Karpas-422 (cell line): ENCODE measurements at regions not wholly inside any gene's neighbourhood (a gene's known extent, or its start where the extent isn't known, plus 50 kb on each side); places are given as distances from the start of the nearest gene placed in this dataset.
"Not testable (repeated sequence)": the region's sequence is repeated elsewhere in the genome, so short reads cannot be mapped to it uniquely, and the experiment has no call there.

ENCODE experiments used
- DNase-seq: peaks from one replicate; pipeline ENCODE4 v3.0.0-alpha.2; 2015
- H2AFZ ChIP-seq: fragments of 200-600 bp; sonication (generic); 2 replicates; pipeline ENCODE4 v1.6.1; 2014; ENCODE audit warnings: antibody characterized with exemption, low read length, mixed read lengths
- H3K27ac ChIP-seq: fragments of 200-600 bp; sonication (generic); 2 replicates; pipeline ENCODE4 v1.5.1; 2014; ENCODE audit warnings: mild to moderate bottlenecking, low read length, moderate library complexity
- H3K27me3 ChIP-seq: fragments of 200-600 bp; sonication (generic); 2 replicates; pipeline ENCODE4 v1.6.1; 2014; ENCODE audit warnings: low read length, mixed read lengths
- H3K36me3 ChIP-seq: fragments of 200-600 bp; sonication (generic); 2 replicates; pipeline ENCODE4 v1.6.1; 2014; ENCODE audit warnings: low read length, mixed read lengths; ENCODE audit not compliant: insufficient read depth
- H3K4me1 ChIP-seq: fragments of 200-600 bp; sonication (generic); 2 replicates; pipeline ENCODE4 v1.6.1; 2014; ENCODE audit warnings: mild to moderate bottlenecking, low read length, mixed read lengths
- H3K4me2 ChIP-seq: fragments of 200-600 bp; sonication (generic); 2 replicates; pipeline ENCODE4 v1.6.1; 2014; ENCODE audit warnings: low read length, low read depth, mild to moderate bottlenecking; ENCODE audit not compliant: poor library complexity, severe bottlenecking
- H3K4me3 ChIP-seq: fragments of 200-600 bp; sonication (generic); 2 replicates; pipeline ENCODE4 v1.5.1; 2014; ENCODE audit warnings: mild to moderate bottlenecking, antibody characterized with exemption, low read length, mixed read lengths
- H3K79me2 ChIP-seq: fragments of 200-600 bp; sonication (generic); 2 replicates; pipeline ENCODE4 v1.6.1; 2014; ENCODE audit warnings: mild to moderate bottlenecking, low read length, mixed read lengths
- H3K9ac ChIP-seq: fragments of 200-600 bp; sonication (generic); 2 replicates; pipeline ENCODE4 v1.6.0; 2014; ENCODE audit warnings: low read length
- H3K9me2 ChIP-seq: fragments of 200-600 bp; sonication (generic), shearing (Covaris generic); replicated peaks from 2 replicates; pipeline ENCODE4 v1.6.0; 2014; ENCODE audit warnings: mild to moderate bottlenecking, low read length, moderate library complexity; ENCODE audit not compliant: insufficient read depth
- H3K9me3 ChIP-seq: fragments of 300-700, 200-600 bp; sonication (generic); 2 replicates; pipeline ENCODE4 v1.6.1; 2014; ENCODE audit warnings: low read length, mixed read lengths
- H4K20me1 ChIP-seq: fragments of 200-600 bp; sonication (generic); 2 replicates; pipeline ENCODE4 v1.6.1; 2014; ENCODE audit warnings: mild to moderate bottlenecking, antibody characterized with exemption, low read length, low read depth; ENCODE audit not compliant: insufficient read depth

GRCh38 chr16:61005952-61006351, 1030.3 kb downstream of the CDH8 start:
- no peak overlapping the region for H3K9ac ChIP-seq
- H3K4me3 ChIP-seq, result no peak overlapping the region

DNA sequence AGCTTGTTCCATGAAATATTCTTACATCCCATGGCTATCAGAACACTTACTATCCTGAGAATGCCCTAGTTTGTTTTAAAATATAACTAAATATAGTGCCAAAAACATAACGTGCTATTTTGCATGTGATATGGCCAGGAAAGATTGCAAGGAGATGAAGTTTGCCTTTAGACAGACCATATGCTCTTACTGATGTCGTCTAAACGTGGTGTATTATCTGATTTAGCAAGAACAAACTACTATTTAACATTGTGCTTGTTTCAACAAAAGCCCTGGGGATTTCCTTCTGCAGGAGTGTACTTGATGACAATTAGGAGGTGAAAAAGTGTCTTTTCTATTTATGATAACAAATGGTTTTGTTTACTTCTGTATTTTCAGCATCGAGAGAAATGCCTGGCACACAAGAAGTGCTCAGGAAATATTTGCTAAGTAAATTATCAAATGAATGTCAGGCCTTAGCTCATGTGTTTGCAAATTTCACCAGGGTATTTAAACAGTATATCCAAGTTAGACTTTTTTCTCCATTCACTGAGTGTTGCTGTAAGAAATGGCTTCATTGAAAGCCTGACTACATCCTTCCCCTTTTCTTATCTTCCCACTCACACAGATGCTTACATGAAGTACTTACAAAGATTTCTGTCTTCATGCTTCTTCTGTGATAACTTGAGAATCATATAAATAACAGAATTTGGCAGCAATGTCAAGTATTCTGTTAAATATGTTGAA, 1033.6 kb downstream of the CDH8 start:
- Histone ChIP-seq H4K20me1 (no peaks in the 10 kb centered on the region), H3K79me2 (no peaks in the 10 kb centered on the region), H2AFZ (no peak overlapping the region), H3K9me2 (no peaks in the 10 kb centered on the region), H3K4me2 (no peak overlapping the region), H3K9me3 (peaks cover 25% of the 10 kb centered on the region), H3K27ac (no peak overlapping the region), H3K36me3 (no peaks in the 10 kb centered on the region), H3K4me3 (no peak overlapping the region), H3K27me3 (no peaks in the 10 kb centered on the region), H3K4me1 (no peaks in the 10 kb centered on the region), H3K9ac (no peak overlapping the region)
- no peak for DNase-seq

More at GRCh38 chr16:61005952-61006351, 1030.3 kb downstream of the CDH8 start:
- Histone ChIP-seq H2AFZ (no peak overlapping the region), H3K9me3 (peaks cover 20% of the 10 kb centered on the region), H4K20me1 (no peaks in the 10 kb centered on the region), H3K4me2 (no peak overlapping the region), H3K36me3 (no peaks in the 10 kb centered on the region), H3K27ac (no peak overlapping the region), H3K4me1 (no peaks in the 10 kb centered on the region), H3K79me2 (no peaks in the 10 kb centered on the region), H3K9me2 (no peaks in the 10 kb centered on the region), H3K27me3 (no peaks in the 10 kb centered on the region)
- no peak for DNase-seq

DNA sequence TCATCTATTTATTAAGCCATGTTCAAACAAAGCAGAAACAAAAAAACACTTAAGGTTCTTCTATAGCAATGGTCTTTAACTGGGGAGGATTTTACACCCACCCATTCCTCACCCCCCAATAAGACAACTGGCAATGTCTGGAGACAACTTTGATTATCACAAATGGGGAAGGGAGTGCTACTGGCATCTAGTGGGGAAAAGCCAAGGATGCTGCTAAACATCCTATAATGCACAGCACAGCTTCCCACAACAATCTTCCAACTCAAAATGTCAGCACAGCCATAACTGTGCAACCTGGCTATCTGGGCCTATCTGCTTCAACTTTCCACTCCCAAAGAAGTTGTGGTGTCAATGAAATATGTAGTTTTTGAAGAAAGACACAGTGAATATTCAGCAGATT, 1044.4 kb downstream of the CDH8 start:
- Histone ChIP-seq H2AFZ (no peak overlapping the region), H3K27me3 (no peaks in the 10 kb centered on the region), H3K27ac (no peak overlapping the region), H3K9me2 (no peaks in the 10 kb centered on the region), H4K20me1 (no peaks in the 10 kb centered on the region), H3K4me1 (no peaks in the 10 kb centered on the region), H3K4me2 (no peak overlapping the region), H3K9me3 (peaks cover 15% of the 10 kb centered on the region), H3K36me3 (no peaks in the 10 kb centered on the region), H3K79me2 (no peaks in the 10 kb centered on the region), H3K4me3 (no peak overlapping the region), H3K9ac (no peak overlapping the region)
- no peak for DNase-seq

DNA sequence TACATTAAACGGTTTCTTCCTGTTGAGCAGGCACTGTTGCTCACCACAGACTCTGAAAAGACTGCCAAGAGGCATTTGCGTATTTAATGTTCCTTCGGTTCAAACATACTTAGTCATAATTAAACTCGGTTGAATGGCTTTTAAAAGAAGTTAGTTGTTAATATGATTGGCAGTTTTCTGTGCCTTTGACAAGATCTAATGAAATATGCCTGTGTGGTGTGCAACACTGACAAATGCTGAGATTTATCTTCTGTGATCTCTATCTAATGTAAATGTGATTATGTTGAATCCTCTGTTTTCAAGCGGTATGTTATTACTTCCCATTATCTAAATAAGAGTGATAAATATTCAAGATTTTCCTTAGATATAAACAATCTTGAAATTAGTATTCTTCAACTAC, 1046.6 kb downstream of the CDH8 start:
- no peaks in the 10 kb centered on the region for H3K4me1 ChIP-seq

GRCh38 chr16:60979119-60979518, 1057.1 kb downstream of the CDH8 start:
- no peak for DNase-seq
- H3K36me3 ChIP-seq, result no peaks in the 10 kb centered on the region
- H3K9me2 ChIP-seq, result no peaks in the 10 kb centered on the region
- H2AFZ ChIP-seq, result no peak overlapping the region
- H3K4me1 ChIP-seq, result no peaks in the 10 kb centered on the region
- H4K20me1 ChIP-seq, result no peaks in the 10 kb centered on the region
- no peak overlapping the region for H3K4me2 ChIP-seq
- no peak overlapping the region for H3K4me3 ChIP-seq
- H3K27ac ChIP-seq, result no peak overlapping the region
- peaks cover 22% of the 10 kb centered on the region for H3K9me3 ChIP-seq
- no peaks in the 10 kb centered on the region for H3K79me2 ChIP-seq
- no peak overlapping the region for H3K9ac ChIP-seq
- no peaks in the 10 kb centered on the region for H3K27me3 ChIP-seq

More for the DNA sequence above, 1046.6 kb downstream of the CDH8 start:
- H3K36me3 ChIP-seq, result no peaks in the 10 kb centered on the region
- H3K27ac ChIP-seq, result no peak overlapping the region
- peaks cover 24% of the 10 kb centered on the region for H3K9me3 ChIP-seq
- DNase-seq, result no peak
- H4K20me1 ChIP-seq, result no peaks in the 10 kb centered on the region
- H3K9ac ChIP-seq, result no peak overlapping the region
- H3K4me2 ChIP-seq, result no peak overlapping the region
- no peaks in the 10 kb centered on the region for H3K27me3 ChIP-seq
- H3K9me2 ChIP-seq, result no peaks in the 10 kb centered on the region
- no peaks in the 10 kb centered on the region for H3K79me2 ChIP-seq
- H2AFZ ChIP-seq, result no peak overlapping the region
- H3K4me3 ChIP-seq, result no peak overlapping the region

DNA sequence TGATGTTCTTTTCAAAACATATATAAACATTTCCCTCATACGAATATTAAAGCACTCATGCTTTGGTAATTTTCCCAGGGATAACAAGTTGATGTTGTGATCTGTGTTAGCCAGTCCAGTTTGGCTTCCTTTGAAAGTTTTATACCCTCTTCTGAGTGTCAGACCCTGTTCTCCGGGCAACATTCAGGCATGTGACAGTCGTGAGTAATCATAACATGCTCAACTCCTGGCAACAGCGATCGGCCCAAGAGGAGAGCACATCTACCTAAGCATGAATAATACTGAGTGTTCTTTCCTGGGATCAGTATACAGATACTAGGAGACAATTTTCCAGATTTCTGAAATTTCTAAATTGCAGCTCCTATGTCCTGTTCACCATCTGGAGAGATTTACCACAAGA, 1086.4 kb downstream of the CDH8 start:
- DNase-seq, result no peak
- H4K20me1 ChIP-seq, result no peaks in the 10 kb centered on the region
- H3K4me1 ChIP-seq, result no peaks in the 10 kb centered on the region
- peaks cover 36% of the 10 kb centered on the region for H3K9me3 ChIP-seq
- H3K9me2 ChIP-seq, result no peaks in the 10 kb centered on the region
- H3K9ac ChIP-seq, result no peak overlapping the region
- H3K36me3 ChIP-seq, result no peaks in the 10 kb centered on the region
- no peak overlapping the region for H3K4me3 ChIP-seq
- H3K27ac ChIP-seq, result no peak overlapping the region
- no peaks in the 10 kb centered on the region for H3K79me2 ChIP-seq
- no peaks in the 10 kb centered on the region for H3K27me3 ChIP-seq
- H2AFZ ChIP-seq, result no peak overlapping the region
- no peak overlapping the region for H3K4me2 ChIP-seq

- Histone ChIP-seq H3K36me3 (no peaks in the 10 kb centered on the region), H4K20me1 (no peaks in the 10 kb centered on the region), H3K79me2 (no peaks in the 10 kb centered on the region), H3K9ac (no peak overlapping the region), H3K27me3 (no peaks in the 10 kb centered on the region), H3K4me2 (no peak overlapping the region), H3K9me3 (peaks cover 22% of the 10 kb centered on the region), H3K4me1 (no peaks in the 10 kb centered on the region), H3K9me2 (no peaks in the 10 kb centered on the region), H3K4me3 (no peak overlapping the region), H2AFZ (no peak overlapping the region), H3K27ac (no peak overlapping the region)
- peak; percentile 41 for DNase-seq
These were observed 1091.0 kb downstream of the CDH8 start for GRCh38 chr16:60945225-60945624.

- not testable (repeated sequence) for H3K27me3 ChIP-seq, H3K79me2 ChIP-seq, H2AFZ ChIP-seq, H3K27ac ChIP-seq, H3K4me1 ChIP-seq, H3K9me2 ChIP-seq, DNase-seq, H3K4me3 ChIP-seq, H3K4me2 ChIP-seq, H3K9ac ChIP-seq, H3K36me3 ChIP-seq, H4K20me1 ChIP-seq
- peaks cover 14% of the 10 kb centered on the region for H3K9me3 ChIP-seq
These were observed 1100.0 kb downstream of the CDH8 start for GRCh38 chr16:60936189-60936588.
